Thyroid gland (tissue), 4 donors: ENCODE measurements at regions not wholly inside any gene's neighbourhood (a gene's known extent, or its start where the extent isn't known, plus 50 kb on each side); places are given as distances from the start of the nearest gene placed in this dataset.

Experiments used
- DNase-seq, 2 donors: peaks; one replicate each; pipeline ENCODE4 v3.0.0-alpha.2; 2019
- H3K27ac ChIP-seq, 3 donors: fragments of 200-600 bp; sonication (generic); 1 replicate in 2 of 3; 2 replicates in 1 of 3; pipeline ENCODE4 v1.5.1; 2016 to 2019; ENCODE audit warnings: mild to moderate bottlenecking in 1 of 3, moderate library complexity in 1 of 3
- H3K27me3 ChIP-seq: fragments of 200-600 bp; sonication (generic); one replicate; pipeline ENCODE4 v1.5.1; 2019
- H3K36me3 ChIP-seq, 2 donors: fragments of 200-600 bp; sonication (generic); one replicate each; pipeline ENCODE4 v1.5.1; 2016 to 2019
- H3K4me1 ChIP-seq, 2 donors: fragments of 200-600 bp; sonication (generic); one replicate each; pipeline ENCODE4 v1.5.1; 2017 to 2019
- H3K4me3 ChIP-seq, 3 donors: fragments of 200-600 bp; sonication (generic); replicated peaks in 1 of 3; 1 replicate in 2 of 3; 2 replicates in 1 of 3; pipeline ENCODE4 v1.5.1; 2016; ENCODE audit warnings: mild to moderate bottlenecking in 1 of 3
- H3K9me3 ChIP-seq: fragments of 200-600 bp; sonication (generic); one replicate; pipeline ENCODE4 v1.5.1; 2017
- POLR2A ChIP-seq, 2 donors: fragments of 450-650 bp; IDR thresholded peaks; one replicate each; pipeline ENCODE4 v1.6.1; 2017; ENCODE audit warnings: antibody characterized with exemption in 2 of 2, mild to moderate bottlenecking in 2 of 2, moderate library complexity in 1 of 2
- WGBS, 2 donors: methylation state at CpG; one replicate each; pipeline ENCODE4 v1.1.5; 2017; 5-methylcytosine and 5-hydroxymethylcytosine counted together
- intact Hi-C: fragments of 100-400 bp; cut with DNase I; formaldehyde crosslinking; loops from one replicate; pipeline ENCODE4 v1.15.1; 2023
- TF ChIP-seq, protein P1 (sequence below), 6 experiments: fragments of 200-600 bp in 3 of 6; fragments of 450-650 bp in 3 of 6; sonication (generic) in 3 of 6; IDR thresholded peaks; one replicate each; pipeline ENCODE4 v1.5.1; 2016 to 2019; ENCODE audit warnings: antibody characterized with exemption in 6 of 6, mild to moderate bottlenecking in 2 of 6, inconsistent platforms in 1 of 6, moderate library complexity in 1 of 6

DNA sequence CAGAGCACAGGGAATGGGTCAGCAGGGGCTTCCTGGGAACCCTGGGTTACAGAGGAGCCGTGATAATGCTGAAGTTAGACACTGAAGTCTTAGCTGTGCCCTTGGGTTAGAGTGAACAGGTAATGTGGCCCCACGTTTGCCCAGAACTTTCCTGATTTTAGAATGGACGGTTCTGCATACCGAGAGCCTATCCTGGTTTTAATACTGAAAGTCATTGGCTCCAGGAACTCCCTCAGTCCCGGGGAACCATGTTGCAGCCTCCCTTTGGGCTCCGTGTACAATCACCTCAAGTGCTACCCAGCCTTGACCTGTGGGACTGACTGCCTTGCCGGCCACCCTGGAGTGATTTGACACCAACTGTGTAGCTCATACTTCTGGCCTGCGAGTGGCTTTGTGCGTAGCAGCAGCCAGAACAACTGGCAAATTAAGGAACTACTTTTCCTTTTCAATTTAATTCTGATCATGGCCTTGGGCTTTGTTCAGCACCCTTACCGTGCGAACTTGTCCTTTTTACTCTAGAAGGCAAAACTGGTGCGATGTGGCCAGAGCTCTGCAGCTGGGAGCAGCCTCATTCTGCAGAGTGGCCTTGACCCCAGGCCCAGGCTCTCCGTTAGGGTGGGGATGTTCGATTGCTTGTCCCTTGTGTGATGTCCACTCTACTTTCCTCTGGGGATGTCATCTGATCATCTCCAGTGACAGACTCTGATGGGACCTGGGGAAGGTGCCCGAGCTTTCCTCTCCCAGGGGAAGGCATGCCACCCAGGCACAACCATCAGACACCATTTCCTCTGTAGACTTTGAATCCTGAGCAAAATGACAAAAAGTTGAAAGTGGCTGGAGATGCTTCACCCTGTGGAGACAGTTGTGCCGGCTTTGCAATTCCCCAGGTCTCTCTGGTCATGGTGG, 265.9 kb downstream of the GLRX3 start:
- H3K4me1 ChIP-seq = no peaks in the 10 kb centered on the region
- no peaks in the 10 kb centered on the region for H3K36me3 ChIP-seq
- no peak for DNase-seq
- TF ChIP-seq, protein P1, sequence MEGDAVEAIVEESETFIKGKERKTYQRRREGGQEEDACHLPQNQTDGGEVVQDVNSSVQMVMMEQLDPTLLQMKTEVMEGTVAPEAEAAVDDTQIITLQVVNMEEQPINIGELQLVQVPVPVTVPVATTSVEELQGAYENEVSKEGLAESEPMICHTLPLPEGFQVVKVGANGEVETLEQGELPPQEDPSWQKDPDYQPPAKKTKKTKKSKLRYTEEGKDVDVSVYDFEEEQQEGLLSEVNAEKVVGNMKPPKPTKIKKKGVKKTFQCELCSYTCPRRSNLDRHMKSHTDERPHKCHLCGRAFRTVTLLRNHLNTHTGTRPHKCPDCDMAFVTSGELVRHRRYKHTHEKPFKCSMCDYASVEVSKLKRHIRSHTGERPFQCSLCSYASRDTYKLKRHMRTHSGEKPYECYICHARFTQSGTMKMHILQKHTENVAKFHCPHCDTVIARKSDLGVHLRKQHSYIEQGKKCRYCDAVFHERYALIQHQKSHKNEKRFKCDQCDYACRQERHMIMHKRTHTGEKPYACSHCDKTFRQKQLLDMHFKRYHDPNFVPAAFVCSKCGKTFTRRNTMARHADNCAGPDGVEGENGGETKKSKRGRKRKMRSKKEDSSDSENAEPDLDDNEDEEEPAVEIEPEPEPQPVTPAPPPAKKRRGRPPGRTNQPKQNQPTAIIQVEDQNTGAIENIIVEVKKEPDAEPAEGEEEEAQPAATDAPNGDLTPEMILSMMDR (IDR thresholded peaks at IDR 0.05) = no peak
- no peak for TF ChIP-seq POLR2A (IDR thresholded peaks at IDR 0.05)
- H3K27me3 ChIP-seq = no peaks in the 10 kb centered on the region
- no peak overlapping the region for H3K4me3 ChIP-seq
- 91% methylated on average over 16 of the region's 16 CpGs for WGBS, 2 donors
- intact Hi-C loops = no loop called here
- no peaks in the 10 kb centered on the region for H3K9me3 ChIP-seq
- no peak overlapping the region for H3K27ac ChIP-seq

DNA sequence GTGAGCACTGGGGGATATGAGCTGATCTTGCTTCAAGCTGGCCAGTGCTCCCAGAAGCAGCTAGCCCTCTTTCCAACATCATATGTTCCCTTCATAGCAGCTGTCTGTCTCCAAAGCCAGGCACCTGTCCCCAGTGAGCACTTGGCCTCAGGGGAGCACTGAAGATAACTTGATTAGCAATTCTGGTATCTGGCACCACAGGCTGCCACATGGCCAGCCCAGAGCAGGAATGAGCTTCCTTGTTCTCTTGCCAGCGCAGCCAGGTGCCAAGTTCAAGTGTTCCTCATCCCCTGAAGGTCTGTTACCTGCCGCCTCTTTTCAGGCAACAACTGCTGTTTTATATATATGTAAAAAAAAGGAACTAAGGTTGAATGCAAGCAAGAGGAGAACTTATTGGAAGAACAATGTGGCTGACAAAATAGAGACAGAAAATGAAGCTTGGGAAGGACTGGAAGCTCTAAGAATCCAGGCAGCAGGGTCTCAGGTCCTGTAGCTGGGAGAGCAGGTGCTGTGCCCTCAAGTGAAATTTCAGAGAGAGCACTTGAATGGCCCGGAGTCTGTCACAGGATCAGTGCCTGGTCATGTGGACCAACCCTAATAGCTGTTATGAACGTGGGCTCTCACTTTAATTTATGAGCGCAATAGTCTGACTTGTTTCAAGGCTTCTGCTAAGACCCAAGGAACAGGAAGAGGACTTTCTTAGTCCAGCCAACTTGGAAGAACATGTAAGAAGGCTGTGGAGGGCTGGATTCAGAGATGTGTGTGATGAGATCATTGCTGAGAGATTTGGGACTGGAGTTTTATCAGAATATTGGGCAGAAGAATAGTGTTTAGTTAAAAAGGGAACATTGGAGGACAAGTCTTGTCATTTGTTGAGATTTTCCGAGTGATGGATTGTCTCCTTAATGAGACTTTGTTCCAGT, 267.2 kb downstream of the GLRX3 start:
- Histone ChIP-seq H3K9me3 (no peaks in the 10 kb centered on the region), H3K4me1 (no peaks in the 10 kb centered on the region), H3K27me3 (no peaks in the 10 kb centered on the region), H3K36me3 (no peaks in the 10 kb centered on the region), H3K27ac (no peak overlapping the region), H3K4me3 (no peak overlapping the region)
- TF ChIP-seq, protein P1 (IDR thresholded peaks at IDR 0.05) = no peak
- no peak for TF ChIP-seq POLR2A (IDR thresholded peaks at IDR 0.05)
- 48 to 53% methylated on average over 6 of the region's 6 CpGs for WGBS, 2 donors
- intact Hi-C loops = no loop called here
- no peak for DNase-seq

DNA sequence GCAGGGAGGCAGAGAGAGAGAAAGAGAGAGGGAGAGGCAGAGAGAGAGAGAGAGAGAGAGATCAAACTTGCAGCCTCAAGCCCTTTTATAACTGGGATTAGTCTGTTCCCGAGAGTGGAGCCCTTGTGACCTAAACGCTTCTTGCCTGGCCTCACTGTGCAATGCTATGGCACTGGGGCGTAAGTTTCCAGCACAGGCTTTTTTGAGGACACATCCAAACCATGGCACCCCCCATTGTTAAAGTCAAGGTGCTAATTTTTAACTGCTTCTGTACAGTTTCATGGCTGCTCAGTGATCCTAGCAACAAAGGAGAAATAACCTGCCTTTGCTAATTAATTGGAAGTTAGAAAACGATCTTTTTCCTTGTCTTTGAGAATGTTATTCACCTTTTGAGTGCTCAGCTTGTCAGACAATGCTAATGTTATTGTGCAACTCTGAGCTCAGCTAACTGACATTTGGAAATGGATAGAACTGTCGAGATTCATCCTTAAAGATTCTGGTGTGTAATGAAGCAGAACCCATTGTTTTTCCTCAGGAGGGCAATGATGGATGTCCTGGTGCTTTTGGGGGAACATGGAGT, 268.4 kb downstream of the GLRX3 start:
- TF ChIP-seq, protein P1 (IDR thresholded peaks at IDR 0.05) = no peak
- TF ChIP-seq POLR2A (IDR thresholded peaks at IDR 0.05) = no peak
- no peaks in the 10 kb centered on the region for H3K4me1 ChIP-seq
- WGBS, 2 donors = 48 to 54% methylated on average over 5 of the region's 5 CpGs
- H3K36me3 ChIP-seq = no peaks in the 10 kb centered on the region
- H3K27me3 ChIP-seq = no peaks in the 10 kb centered on the region
- H3K9me3 ChIP-seq = no peaks in the 10 kb centered on the region
- H3K27ac ChIP-seq = no peak overlapping the region
- H3K4me3 ChIP-seq = no peak overlapping the region
- no peak for DNase-seq
- intact Hi-C loops = no loop called here

DNA sequence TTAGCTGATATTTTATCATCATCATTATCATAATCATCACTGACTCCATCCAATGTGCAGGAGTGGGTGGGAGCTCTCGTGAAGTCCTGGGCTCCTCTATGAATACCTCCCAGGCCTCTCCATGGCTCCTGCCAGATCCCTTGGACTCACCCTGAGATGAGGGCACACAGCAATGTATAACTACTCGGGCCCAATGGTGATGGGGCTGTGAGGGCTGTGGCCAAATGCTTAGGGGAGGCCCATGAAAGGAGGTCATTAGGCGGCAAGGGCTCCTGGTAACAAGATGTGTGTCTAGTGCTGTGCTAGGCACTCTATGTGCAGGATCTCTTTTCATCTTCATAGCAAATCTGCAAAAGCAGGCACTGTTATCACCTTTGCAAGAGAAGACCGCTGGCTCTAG, 270.9 kb downstream of the GLRX3 start:
- Histone ChIP-seq H3K9me3 (no peaks in the 10 kb centered on the region), H3K36me3 (no peaks in the 10 kb centered on the region), H3K27ac (no peak overlapping the region), H3K27me3 (no peaks in the 10 kb centered on the region), H3K4me3 (no peak overlapping the region), H3K4me1 (no peaks in the 10 kb centered on the region)
- whole genome bisulfite sequencing, 2 donors = 90 to 96% methylated on average over 4 of the region's 4 CpGs
- intact Hi-C loops = no loop called here
- no peak for TF ChIP-seq POLR2A (IDR thresholded peaks at IDR 0.05)
- TF ChIP-seq, protein P1 (IDR thresholded peaks at IDR 0.05) = no peak
- DNase-seq = no peak
